Tibial artery (tissue), 4 donors: ENCODE measurements at regions not wholly inside any gene's neighbourhood (a gene's known extent, or its start where the extent isn't known, plus 50 kb on each side); places are given as distances from the start of the nearest gene placed in this dataset.

Experiments
- DNase-seq, 2 donors: peaks; one replicate each; pipeline ENCODE4 v3.0.0-alpha.2; 2019
- H3K27ac ChIP-seq, 2 donors: fragments of 200-600 bp; sonication (generic) in 1 of 2; 1 replicate in 1 of 2; 2 replicates in 1 of 2; pipeline ENCODE4 v1.5.1; 2018 to 2019; ENCODE audit warnings: mild to moderate bottlenecking in 1 of 2
- H3K27me3 ChIP-seq, 2 donors: fragments of 200-600 bp; sonication (generic) in 1 of 2; one replicate each; pipeline versions ENCODE4 v1.5.1 to v1.6.0; 2016 to 2019
- H3K36me3 ChIP-seq, 3 donors: fragments of 200-600 bp; sonication (generic) in 2 of 3; one replicate each; pipeline ENCODE4 v1.5.1; 2016 to 2019; ENCODE audit warnings: mild to moderate bottlenecking in 2 of 3
- H3K4me1 ChIP-seq, 4 donors: fragments of 200-600 bp; sonication (generic) in 2 of 4; 1 replicate in 3 of 4; 2 replicates in 1 of 4; pipeline ENCODE4 v1.5.1; 2016 to 2019
- H3K4me3 ChIP-seq, 2 donors: fragments of 200-600 bp; sonication (generic) in 1 of 2; 1 replicate in 1 of 2; 2 replicates in 1 of 2; pipeline ENCODE4 v1.5.1; 2018 to 2019; ENCODE audit warnings: mild to moderate bottlenecking in 2 of 2
- H3K9me3 ChIP-seq, 3 donors: fragments of 200-600 bp; sonication (generic) in 1 of 3; one replicate each; pipeline ENCODE4 v1.5.1; 2016 to 2019
- intact Hi-C: fragments of 100-400 bp; cut with DNase I; formaldehyde crosslinking; loops from one replicate; pipeline ENCODE4 v1.15.0; 2023; ENCODE audit warnings: low total_unique reads
- TF ChIP-seq, protein P1 (sequence below), 2 experiments: fragments of 200-600 bp in 1 of 2; fragments of 450-650 bp in 1 of 2; IDR thresholded peaks; one replicate each; pipeline ENCODE4 v1.5.1; 2017 to 2019; ENCODE audit warnings: antibody characterized with exemption in 2 of 2, mild to moderate bottlenecking in 1 of 2, moderate library complexity in 1 of 2

DNA sequence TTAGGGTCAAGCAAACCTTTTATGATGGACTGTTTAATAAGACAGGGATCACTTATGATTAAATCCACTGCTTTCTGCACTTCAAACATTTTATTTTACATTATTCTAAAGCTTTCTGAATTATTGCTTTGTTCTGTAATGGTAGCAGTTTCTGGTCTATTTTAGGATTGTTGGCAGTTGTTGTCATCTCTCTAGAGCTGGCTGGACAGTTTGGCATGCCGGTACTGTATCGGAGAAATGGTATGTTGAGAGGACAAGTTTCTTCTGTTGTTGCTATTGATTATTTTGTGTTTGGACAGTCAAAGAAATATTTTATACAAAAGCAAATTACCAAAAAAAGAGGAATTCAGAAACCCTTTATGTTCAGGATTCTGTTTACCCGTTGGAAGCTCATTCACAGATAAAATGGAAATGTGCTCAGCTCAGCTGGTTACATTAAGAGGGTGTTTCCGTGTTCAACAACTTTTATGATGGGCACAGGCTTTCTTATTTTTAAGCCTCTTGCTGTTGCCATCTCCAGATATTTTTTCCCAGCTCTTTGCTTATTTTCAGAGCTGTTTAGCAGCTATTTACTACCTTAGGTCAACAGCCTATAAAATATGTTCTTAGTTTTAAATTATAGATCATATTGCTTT lies 214.6 kb upstream of the IGFBP7 start:
- no peak for DNase-seq
- no peaks in the 10 kb centered on the region for H3K27me3 ChIP-seq
- H3K27ac ChIP-seq = no peak overlapping the region
- TF ChIP-seq, protein P1, sequence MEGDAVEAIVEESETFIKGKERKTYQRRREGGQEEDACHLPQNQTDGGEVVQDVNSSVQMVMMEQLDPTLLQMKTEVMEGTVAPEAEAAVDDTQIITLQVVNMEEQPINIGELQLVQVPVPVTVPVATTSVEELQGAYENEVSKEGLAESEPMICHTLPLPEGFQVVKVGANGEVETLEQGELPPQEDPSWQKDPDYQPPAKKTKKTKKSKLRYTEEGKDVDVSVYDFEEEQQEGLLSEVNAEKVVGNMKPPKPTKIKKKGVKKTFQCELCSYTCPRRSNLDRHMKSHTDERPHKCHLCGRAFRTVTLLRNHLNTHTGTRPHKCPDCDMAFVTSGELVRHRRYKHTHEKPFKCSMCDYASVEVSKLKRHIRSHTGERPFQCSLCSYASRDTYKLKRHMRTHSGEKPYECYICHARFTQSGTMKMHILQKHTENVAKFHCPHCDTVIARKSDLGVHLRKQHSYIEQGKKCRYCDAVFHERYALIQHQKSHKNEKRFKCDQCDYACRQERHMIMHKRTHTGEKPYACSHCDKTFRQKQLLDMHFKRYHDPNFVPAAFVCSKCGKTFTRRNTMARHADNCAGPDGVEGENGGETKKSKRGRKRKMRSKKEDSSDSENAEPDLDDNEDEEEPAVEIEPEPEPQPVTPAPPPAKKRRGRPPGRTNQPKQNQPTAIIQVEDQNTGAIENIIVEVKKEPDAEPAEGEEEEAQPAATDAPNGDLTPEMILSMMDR (IDR thresholded peaks at IDR 0.05) = no peak
- H3K4me1 ChIP-seq = no peaks in the 10 kb centered on the region
- H3K4me3 ChIP-seq = no peak overlapping the region
- intact Hi-C loops = no loop called here
- H3K36me3 ChIP-seq = no peaks in the 10 kb centered on the region
- H3K9me3 ChIP-seq = no peaks in the 10 kb centered on the region

DNA sequence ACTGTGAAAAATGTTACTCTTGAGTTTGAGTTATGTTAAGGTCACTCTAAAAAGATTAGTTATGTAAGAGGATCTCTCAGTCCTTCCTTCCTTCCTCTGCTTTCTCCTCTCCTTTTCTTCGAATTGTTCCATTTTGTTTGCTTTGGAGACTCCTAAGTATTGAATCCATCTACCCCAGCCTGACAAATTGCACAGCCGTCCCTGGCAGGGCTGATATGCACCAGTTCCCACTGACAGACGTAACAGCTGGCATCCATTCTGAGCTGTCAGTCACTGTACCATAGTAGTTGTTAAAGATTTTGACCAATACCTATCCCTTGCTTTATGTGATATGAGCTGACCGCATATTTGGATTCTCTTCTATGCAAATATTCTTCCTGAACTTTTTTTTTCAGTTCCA lies 210.7 kb upstream of the IGFBP7 start:
- intact Hi-C loops = no loop called here
- H3K36me3 ChIP-seq = no peaks in the 10 kb centered on the region
- H3K9me3 ChIP-seq = no peaks in the 10 kb centered on the region
- H3K27me3 ChIP-seq = no peaks in the 10 kb centered on the region
- H3K4me1 ChIP-seq = no peaks in the 10 kb centered on the region
- no peak overlapping the region for H3K27ac ChIP-seq
- DNase-seq = no peak
- no peak overlapping the region for H3K4me3 ChIP-seq
- TF ChIP-seq, protein P1 (IDR thresholded peaks at IDR 0.05) = no peak

DNA sequence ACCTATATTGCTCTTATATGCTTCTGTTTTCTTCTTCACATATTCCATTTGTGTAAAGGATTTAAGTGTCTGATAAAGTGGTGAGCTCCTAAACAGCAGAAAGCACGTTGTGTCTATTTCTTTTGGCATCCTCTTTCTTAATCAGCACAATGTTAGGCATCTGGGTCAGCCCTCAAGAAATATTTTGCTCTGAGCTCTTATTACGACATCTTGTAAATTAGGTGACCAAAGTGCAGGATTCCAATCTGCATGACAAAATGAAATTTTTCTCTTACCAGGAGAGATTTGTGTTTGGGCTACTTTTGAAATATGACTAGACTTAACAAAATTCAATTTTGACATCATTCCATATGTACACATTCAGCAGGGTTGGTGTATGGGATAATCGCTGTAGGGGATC lies 210.0 kb upstream of the IGFBP7 start:
- DNase-seq = no peak
- intact Hi-C loops = no loop called here
- H3K9me3 ChIP-seq = no peaks in the 10 kb centered on the region
- no peaks in the 10 kb centered on the region for H3K4me1 ChIP-seq
- no peaks in the 10 kb centered on the region for H3K27me3 ChIP-seq
- TF ChIP-seq, protein P1 (IDR thresholded peaks at IDR 0.05) = no peak
- H3K27ac ChIP-seq = no peak overlapping the region
- H3K36me3 ChIP-seq = no peaks in the 10 kb centered on the region
- no peak overlapping the region for H3K4me3 ChIP-seq

DNA sequence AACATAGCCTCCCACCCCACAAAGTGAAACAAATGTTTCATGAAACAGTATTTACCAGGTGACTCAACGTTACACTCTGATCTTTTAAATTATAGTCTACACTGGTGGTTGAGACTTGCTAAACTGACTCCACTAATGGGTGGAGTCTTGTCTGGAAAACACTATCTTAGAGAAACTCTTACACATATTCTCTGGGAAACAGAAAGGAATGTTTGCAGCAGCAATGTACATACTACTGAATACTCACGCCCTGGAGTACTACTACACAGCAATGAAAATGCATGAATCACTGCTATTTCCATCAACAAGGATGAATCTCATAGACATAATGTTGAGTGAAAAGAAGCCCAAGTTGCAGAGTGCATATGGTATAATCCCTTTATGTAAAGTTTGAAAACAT lies 208.5 kb upstream of the IGFBP7 start:
- Histone ChIP-seq H3K4me3 (no peak overlapping the region), H3K4me1 (no peaks in the 10 kb centered on the region), H3K36me3 (no peaks in the 10 kb centered on the region), H3K27ac (no peak overlapping the region), H3K27me3 (no peaks in the 10 kb centered on the region), H3K9me3 (no peaks in the 10 kb centered on the region)
- TF ChIP-seq, protein P1 (IDR thresholded peaks at IDR 0.05) = no peak
- intact Hi-C loops = no loop called here
- no peak for DNase-seq

DNA sequence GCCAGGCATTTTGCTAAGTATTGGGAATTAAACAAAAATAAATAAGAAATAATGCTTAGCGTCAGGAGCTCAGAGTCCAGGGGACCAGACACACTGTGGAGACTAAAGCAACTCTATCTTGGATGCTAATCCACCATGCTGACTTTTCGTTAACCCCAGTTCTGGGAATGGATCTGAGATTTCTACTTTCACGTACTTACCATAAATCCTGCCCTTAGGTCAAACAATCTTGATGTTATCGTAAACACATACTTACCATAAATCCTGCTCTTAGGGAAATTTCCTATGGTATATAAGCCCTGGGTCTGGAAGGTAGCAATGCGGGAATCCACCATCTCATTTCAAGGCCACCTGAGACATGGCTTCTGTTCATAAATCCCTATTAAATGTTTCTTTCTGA lies 204.5 kb upstream of the IGFBP7 start:
- Histone ChIP-seq H3K9me3 (no peaks in the 10 kb centered on the region), H3K4me3 (no peak overlapping the region), H3K36me3 (no peaks in the 10 kb centered on the region), H3K27me3 (no peaks in the 10 kb centered on the region), H3K27ac (no peak overlapping the region), H3K4me1 (no peaks in the 10 kb centered on the region)
- intact Hi-C loops = no loop called here
- TF ChIP-seq, protein P1 (IDR thresholded peaks at IDR 0.05) = no peak
- DNase-seq = no peak

DNA sequence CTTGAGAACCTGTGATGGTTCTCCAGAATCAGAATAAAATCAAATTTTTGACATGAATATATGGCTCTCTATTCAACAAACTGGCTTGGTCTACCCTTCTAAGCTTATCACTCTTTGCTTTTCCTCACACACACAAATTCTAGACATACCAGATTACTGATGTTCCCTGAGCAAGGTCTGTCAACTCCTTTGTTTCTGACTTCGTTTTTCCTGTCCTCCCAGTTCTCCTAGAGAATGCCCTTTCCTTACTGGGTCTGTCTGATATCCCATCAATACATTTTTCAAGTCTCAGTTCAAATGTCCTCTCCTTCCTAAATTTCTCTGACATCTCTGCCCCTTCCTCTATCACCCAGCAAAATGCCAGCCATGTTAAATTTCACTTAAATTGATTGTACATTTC lies 202.1 kb upstream of the IGFBP7 start:
- H3K9me3 ChIP-seq = no peaks in the 10 kb centered on the region
- DNase-seq = no peak
- TF ChIP-seq, protein P1 (IDR thresholded peaks at IDR 0.05) = no peak
- H3K4me1 ChIP-seq = no peaks in the 10 kb centered on the region
- no peak overlapping the region for H3K27ac ChIP-seq
- intact Hi-C loops = no loop called here
- no peaks in the 10 kb centered on the region for H3K36me3 ChIP-seq
- H3K4me3 ChIP-seq = no peak overlapping the region
- H3K27me3 ChIP-seq = no peaks in the 10 kb centered on the region
